ENCODE measurements at regions not wholly inside any gene's neighbourhood (a gene's known extent, or its start where the extent isn't known, plus 50 kb on each side); places are given as distances from the start of the nearest gene placed in this dataset.
"Not testable (repeated sequence)": the region's sequence is repeated elsewhere in the genome, so short reads cannot be mapped to it uniquely, and the experiment has no call there.

DNA sequence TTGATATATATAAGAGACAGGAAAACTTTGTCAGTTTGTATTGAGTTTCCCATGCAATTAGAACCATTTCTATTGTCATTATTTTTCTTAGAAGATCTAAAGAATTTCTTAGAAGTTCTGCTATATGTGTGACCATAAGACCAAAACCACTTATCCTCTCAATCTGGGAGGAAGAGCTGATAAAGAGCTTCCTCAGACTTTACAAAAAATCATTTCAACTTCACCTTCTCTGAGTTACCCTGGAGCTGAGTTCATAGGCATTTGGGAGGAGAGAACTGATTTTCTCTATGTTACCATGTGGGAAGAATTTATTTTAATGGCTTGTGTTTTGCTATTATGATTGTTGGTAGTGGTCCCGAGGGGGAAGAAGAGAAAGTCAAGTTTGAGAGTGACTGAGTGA lies 329.3 kb downstream of the GPD2 start:
- Histone ChIP-seq H3K36me3 (no peaks in the 10 kb centered on the region), H3K9me3 (no peaks in the 10 kb centered on the region), H3K27me3 (replicated peaks; ENCODE audit: insufficient read depth) (no peaks in the 10 kb centered on the region), H3K4me1 (ENCODE audit: control insufficient read depth in 1 of 2, low read depth in 2 of 2) (no peaks in the 10 kb centered on the region), H3K27ac (no peak overlapping the region), H3K4me3 (no peak overlapping the region)
- no peak for ATAC-seq (ENCODE audit: insufficient number of reproducible peaks, low FRiP score, low read depth)
- TF ChIP-seq, protein P1, sequence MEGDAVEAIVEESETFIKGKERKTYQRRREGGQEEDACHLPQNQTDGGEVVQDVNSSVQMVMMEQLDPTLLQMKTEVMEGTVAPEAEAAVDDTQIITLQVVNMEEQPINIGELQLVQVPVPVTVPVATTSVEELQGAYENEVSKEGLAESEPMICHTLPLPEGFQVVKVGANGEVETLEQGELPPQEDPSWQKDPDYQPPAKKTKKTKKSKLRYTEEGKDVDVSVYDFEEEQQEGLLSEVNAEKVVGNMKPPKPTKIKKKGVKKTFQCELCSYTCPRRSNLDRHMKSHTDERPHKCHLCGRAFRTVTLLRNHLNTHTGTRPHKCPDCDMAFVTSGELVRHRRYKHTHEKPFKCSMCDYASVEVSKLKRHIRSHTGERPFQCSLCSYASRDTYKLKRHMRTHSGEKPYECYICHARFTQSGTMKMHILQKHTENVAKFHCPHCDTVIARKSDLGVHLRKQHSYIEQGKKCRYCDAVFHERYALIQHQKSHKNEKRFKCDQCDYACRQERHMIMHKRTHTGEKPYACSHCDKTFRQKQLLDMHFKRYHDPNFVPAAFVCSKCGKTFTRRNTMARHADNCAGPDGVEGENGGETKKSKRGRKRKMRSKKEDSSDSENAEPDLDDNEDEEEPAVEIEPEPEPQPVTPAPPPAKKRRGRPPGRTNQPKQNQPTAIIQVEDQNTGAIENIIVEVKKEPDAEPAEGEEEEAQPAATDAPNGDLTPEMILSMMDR (IDR thresholded peaks at IDR 0.05) = no peak
- no peak for DNase-seq (ENCODE audit: low spot score)

DNA sequence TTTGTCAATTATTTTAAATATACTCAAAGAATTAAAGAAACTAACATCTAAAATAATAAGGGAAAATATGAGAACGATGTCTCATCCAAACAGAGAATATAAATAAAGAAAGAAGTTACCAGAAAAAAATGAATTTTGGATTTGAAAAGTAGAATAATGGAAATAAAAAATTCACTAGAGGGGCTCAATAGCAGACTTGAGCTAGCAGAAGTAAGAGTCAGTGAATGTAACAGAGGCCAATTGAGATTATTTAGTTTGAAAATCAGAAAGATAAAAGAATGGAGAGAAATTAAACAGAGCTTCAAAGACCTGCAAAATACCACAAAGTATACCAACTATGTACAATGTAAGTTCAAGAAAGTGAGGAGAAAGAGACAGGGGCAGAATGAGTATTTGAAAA lies 333.6 kb downstream of the GPD2 start:
- no peaks in the 10 kb centered on the region for H3K9me3 ChIP-seq
- H3K27ac ChIP-seq = no peak overlapping the region
- H3K4me3 ChIP-seq = no peak overlapping the region
- no peaks in the 10 kb centered on the region for H3K4me1 ChIP-seq (ENCODE audit: control insufficient read depth in 1 of 2, low read depth in 2 of 2)
- no peaks in the 10 kb centered on the region for H3K36me3 ChIP-seq
- ATAC-seq (ENCODE audit: insufficient number of reproducible peaks, low FRiP score, low read depth) (no peak), DNase-seq (ENCODE audit: low spot score) (no peak)
- TF ChIP-seq, protein P1 (IDR thresholded peaks at IDR 0.05) = no peak
- no peaks in the 10 kb centered on the region for H3K27me3 ChIP-seq (replicated peaks; ENCODE audit: insufficient read depth)

DNA sequence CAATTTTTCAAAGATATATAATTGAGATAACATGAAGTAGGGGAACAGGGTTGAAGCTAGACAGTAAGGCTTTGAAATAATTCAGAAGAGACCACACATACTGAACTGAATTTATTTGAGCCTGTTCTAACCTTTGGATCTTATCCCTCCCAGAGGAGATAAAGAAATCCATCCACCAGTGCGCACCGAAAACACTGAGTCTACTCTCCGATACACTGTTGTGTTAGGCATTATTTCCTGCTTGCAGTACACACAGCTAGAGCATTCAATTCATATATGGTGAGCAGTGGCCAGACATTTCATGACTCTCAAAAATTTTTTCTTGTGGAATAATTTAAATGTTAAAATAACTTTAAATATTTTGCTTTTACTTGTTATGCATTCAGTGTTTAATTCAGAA lies 342.7 kb downstream of the GPD2 start:
- no peak overlapping the region for H3K27ac ChIP-seq
- H3K36me3 ChIP-seq = no peaks in the 10 kb centered on the region
- DNase-seq (ENCODE audit: low spot score) = no peak
- TF ChIP-seq, protein P1 (IDR thresholded peaks at IDR 0.05) = no peak
- no peak for ATAC-seq (ENCODE audit: insufficient number of reproducible peaks, low FRiP score, low read depth)
- H3K4me3 ChIP-seq = no peak overlapping the region
- no peaks in the 10 kb centered on the region for H3K27me3 ChIP-seq (replicated peaks; ENCODE audit: insufficient read depth)
- no peaks in the 10 kb centered on the region for H3K4me1 ChIP-seq (ENCODE audit: control insufficient read depth in 1 of 2, low read depth in 2 of 2)
- no peaks in the 10 kb centered on the region for H3K9me3 ChIP-seq

DNA sequence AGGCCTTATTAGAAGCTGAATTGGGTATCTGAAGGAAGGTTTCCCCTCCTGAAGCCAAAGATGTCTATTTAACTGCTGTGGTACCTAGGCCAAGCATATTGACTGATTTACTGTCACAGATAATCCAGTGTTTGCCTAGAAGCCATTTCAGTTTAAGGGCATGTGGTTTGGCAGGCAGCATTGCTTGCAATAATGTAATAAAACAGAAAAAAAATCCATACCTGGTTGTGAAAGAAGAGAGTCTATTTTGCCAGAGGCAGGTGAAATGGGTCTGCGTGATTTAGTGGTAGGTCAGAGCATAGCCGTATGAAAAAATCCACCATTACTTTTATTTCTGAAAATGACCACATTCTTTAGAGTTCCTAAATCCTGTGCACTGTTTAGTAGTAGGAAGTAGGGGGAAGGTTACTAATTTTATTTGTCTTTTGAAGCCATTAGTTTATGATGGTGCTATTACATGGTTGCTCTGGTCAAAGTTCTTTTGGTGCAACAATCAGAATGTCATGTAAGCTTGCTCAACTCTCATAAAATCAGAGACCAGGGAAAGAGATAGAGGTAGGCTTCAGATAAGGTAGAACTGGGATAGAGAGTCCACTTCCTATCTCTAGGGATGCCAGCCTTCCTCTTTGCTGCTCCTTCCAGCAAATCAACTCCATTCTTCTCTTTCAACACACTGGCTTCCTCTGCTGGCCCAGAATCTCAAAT lies 343.4 kb downstream of the GPD2 start:
- H3K4me3 ChIP-seq = no peak overlapping the region
- H3K36me3 ChIP-seq = no peaks in the 10 kb centered on the region
- no peaks in the 10 kb centered on the region for H3K27me3 ChIP-seq (replicated peaks; ENCODE audit: insufficient read depth)
- TF ChIP-seq, protein P1 (IDR thresholded peaks at IDR 0.05) = no peak
- DNase-seq (ENCODE audit: low spot score) (no peak), ATAC-seq (ENCODE audit: insufficient number of reproducible peaks, low FRiP score, low read depth) (no peak)
- H3K27ac ChIP-seq = no peak overlapping the region
- no peaks in the 10 kb centered on the region for H3K9me3 ChIP-seq
- no peaks in the 10 kb centered on the region for H3K4me1 ChIP-seq (ENCODE audit: control insufficient read depth in 1 of 2, low read depth in 2 of 2)

DNA sequence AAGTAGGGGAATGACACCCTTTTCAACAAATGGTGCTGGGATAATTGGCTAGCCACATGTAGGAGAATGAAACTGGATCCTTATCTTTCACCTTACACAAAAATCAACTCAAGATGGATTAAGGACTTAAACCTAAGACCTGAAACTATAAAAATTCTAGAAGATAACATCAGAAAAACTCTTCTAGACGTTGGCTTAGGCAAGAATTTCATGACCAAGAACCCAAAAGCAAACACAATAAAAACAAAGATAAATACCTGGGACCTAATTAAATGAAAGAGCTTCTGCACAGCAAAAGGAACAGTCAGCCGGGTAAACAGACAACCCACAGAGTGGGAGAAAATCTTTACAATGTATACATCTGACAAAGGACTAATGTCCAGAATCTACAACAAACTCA lies 345.5 kb downstream of the GPD2 start:
- not testable (repeated sequence) for H3K9me3 ChIP-seq; H3K36me3 ChIP-seq; H3K4me1 ChIP-seq (ENCODE audit: control insufficient read depth in 1 of 2, low read depth in 2 of 2); DNase-seq (ENCODE audit: low spot score); H3K27me3 ChIP-seq (replicated peaks; ENCODE audit: insufficient read depth); H3K27ac ChIP-seq; H3K4me3 ChIP-seq; ATAC-seq (ENCODE audit: insufficient number of reproducible peaks, low FRiP score, low read depth)

Measured in thoracic aorta (tissue), 2 donors.